ENCODE measurements at regions not wholly inside any gene's neighbourhood (a gene's known extent, or its start where the extent isn't known, plus 50 kb on each side); places are given as distances from the start of the nearest gene placed in this dataset.

DNA sequence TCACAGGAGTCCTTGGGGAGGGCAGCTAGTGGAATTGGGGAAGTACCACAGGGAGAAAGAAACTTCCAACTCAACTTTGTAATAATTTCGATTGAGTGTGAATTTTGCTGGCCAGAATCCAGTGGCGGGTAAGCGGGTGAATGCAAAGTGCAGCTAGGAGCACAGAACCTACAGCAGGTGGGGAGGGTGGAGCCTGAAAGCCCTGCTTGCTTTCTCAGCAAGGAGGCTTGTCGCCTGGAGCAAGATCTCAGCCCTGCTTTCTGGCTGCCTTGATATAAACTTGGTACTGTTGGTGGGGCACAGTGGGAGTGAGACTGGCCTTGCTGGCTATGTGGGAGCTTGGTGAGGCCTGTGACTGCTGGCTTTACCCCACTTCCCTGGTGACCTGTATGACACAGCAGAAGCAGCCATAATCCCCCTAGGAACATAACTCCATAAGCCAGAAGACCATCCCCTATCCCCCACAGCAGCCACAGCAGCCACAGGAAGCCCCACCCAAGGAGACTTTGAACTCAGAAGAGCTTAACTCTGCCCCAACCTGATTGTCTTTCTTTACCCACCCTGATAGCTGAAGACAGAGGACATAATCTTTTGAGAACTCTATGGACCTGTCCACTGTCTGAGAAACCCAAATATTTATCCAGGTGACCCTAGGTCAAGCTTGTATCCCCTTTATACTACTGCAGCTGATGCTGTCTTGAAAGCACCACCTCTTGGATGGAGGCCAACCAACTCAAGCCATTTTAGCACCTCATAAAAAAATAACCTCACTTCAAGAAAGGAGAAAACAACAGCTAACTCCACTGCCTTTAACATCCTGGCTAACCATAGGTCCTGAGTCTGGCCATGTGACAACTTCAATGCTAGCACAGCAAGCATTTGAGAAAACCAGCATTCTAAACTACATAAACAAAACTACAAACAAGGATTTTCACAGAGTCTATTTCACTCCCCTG is 87.2 kb upstream of the PDE5A start:
- no peak for FAIRE-seq
- Histone ChIP-seq H3K9ac (ENCODE audit: insufficient read depth in 1 of 2, low read depth in 2 of 2, low read length in 2 of 2) (no peak overlapping the region), H3K36me3 (ENCODE audit: control insufficient read depth, insufficient read depth, low read length) (no peaks in the 10 kb centered on the region), H2AFZ (ENCODE audit: low read depth, low read length) (no peak overlapping the region), H4K20me1 (replicated peaks; ENCODE audit: control insufficient read depth, insufficient read depth, low read length) (no peaks in the 10 kb centered on the region), H3K4me1 (replicated peaks in 1 of 2; ENCODE audit: control insufficient read depth in 2 of 2, insufficient read depth in 2 of 2, low read length in 2 of 2) (no peaks in the 10 kb centered on the region), H3K4me3 (no peak overlapping the region), H3K79me2 (ENCODE audit: control insufficient read depth, insufficient read depth, low read length) (no peaks in the 10 kb centered on the region), H3K4me2 (ENCODE audit: insufficient read depth, low read length) (no peak overlapping the region), H3K9me3 (replicated peaks; ENCODE audit: control insufficient read depth, insufficient read depth, low read depth, low read length) (0 out of 2 replicates have a peak, but pooled peaks cover 1% of the 10 kb centered on the region), H3K27me3 (ENCODE audit: control insufficient read depth in 2 of 2, insufficient read depth in 2 of 2, low read length in 2 of 2) (no peaks in the 10 kb centered on the region), H3K9me1 (ENCODE audit: control insufficient read depth, insufficient read depth, low read length) (no peaks in the 10 kb centered on the region), H3K27ac (ENCODE audit: extremely low read depth, low read depth, low read length) (no peak overlapping the region)
- CTCF ChIA-PET (ENCODE audit: low intra/inter-chr PET ratio): no interaction called here
- WGBS (ENCODE audit: insufficient coverage, low coverage, missing lambda C conversion rate): 3% methylated on average over 4 of the region's 4 CpGs
- POLR2A ChIA-PET: no interaction called here
- no peak for ATAC-seq
- in situ Hi-C loops (cut with MboI) (no loop called here), intact Hi-C loops (cut with micrococcal nuclease) (no loop called here)
- no TSS peak for BruUV-seq (replicated peaks)
- no peak for DNase-seq (ENCODE audit: extremely low read depth in 1 of 4, low spot score in 3 of 4)
- TF ChIP-seq CGGBP1 (CRISPR knock-in tag; IDR thresholded peaks at IDR 0.05) (no peak), HNRNPH1 (optimal IDR thresholded peaks at IDR 0.05; ENCODE audit: low read depth, low read length) (no peak), SNAPC5 (CRISPR knock-in tag; IDR thresholded peaks at IDR 0.05) (no peak), SOX6 (IDR thresholded peaks at IDR 0.05) (no peak), RB1 (IDR thresholded peaks at IDR 0.05; ENCODE audit: low read depth) (no peak), ZBED1 (IDR thresholded peaks at IDR 0.05) (no peak)

Measured in K562 (cell line).